ENCODE measurements at regions not wholly inside any gene's neighbourhood (a gene's known extent, or its start where the extent isn't known, plus 50 kb on each side); places are given as distances from the start of the nearest gene placed in this dataset.

GRCh38 chr14:41235466-41235865, 371.2 kb upstream of the LRFN5 start:
- Mint-ChIP-seq H3K9me3 (peaks cover 10 to 13% of the 10 kb centered on the region in 2 donors), H3K4me1 (no peaks in the 10 kb centered on the region), H3K27me3 (ENCODE audit: low read depth in 2 of 2) (no peaks in the 10 kb centered on the region), H3K36me3 (no peaks in the 10 kb centered on the region), H3K4me3 (no peak overlapping the region), H3K27ac (no peak overlapping the region)
- H3K27me3 ChIP-seq (ENCODE audit: control insufficient read depth, insufficient read depth, low read length) = no peaks in the 10 kb centered on the region
- DNase-seq = no peak
- peaks cover 16% of the 10 kb centered on the region for H3K9me3 ChIP-seq (ENCODE audit: control insufficient read depth, insufficient read depth, low read length)
- no peak overlapping the region for H3K4me3 ChIP-seq (ENCODE audit: low read length)
- whole genome bisulfite sequencing (ENCODE audit: insufficient coverage) = 86% methylated on average over 5 of the region's 5 CpGs
- H3K36me3 ChIP-seq (ENCODE audit: control insufficient read depth, insufficient read depth, low read length) = no peaks in the 10 kb centered on the region
- no peaks in the 10 kb centered on the region for H3K4me1 ChIP-seq (ENCODE audit: control insufficient read depth, insufficient read depth, low read length)
- TF ChIP-seq, protein P1, sequence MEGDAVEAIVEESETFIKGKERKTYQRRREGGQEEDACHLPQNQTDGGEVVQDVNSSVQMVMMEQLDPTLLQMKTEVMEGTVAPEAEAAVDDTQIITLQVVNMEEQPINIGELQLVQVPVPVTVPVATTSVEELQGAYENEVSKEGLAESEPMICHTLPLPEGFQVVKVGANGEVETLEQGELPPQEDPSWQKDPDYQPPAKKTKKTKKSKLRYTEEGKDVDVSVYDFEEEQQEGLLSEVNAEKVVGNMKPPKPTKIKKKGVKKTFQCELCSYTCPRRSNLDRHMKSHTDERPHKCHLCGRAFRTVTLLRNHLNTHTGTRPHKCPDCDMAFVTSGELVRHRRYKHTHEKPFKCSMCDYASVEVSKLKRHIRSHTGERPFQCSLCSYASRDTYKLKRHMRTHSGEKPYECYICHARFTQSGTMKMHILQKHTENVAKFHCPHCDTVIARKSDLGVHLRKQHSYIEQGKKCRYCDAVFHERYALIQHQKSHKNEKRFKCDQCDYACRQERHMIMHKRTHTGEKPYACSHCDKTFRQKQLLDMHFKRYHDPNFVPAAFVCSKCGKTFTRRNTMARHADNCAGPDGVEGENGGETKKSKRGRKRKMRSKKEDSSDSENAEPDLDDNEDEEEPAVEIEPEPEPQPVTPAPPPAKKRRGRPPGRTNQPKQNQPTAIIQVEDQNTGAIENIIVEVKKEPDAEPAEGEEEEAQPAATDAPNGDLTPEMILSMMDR (IDR thresholded peaks at IDR 0.05) = no peak
- intact Hi-C loops (cut with micrococcal nuclease) = no loop called here
- H3K27ac ChIP-seq (ENCODE audit: low read length) = no peak overlapping the region
- no peak for ATAC-seq

GRCh38 chr14:41230683-41231082, 376.0 kb upstream of the LRFN5 start:
- Mint-ChIP-seq H3K27ac (no peak overlapping the region), H3K27me3 (ENCODE audit: low read depth in 2 of 2) (no peaks in the 10 kb centered on the region), H3K9me3 (peaks cover 8 to 10% of the 10 kb centered on the region in 2 donors), H3K36me3 (peaks cover 6% of the 10 kb centered on the region), H3K4me1 (no peaks in the 10 kb centered on the region), H3K4me3 (no peak overlapping the region)
- intact Hi-C loops (cut with micrococcal nuclease) = no loop called here
- Histone ChIP-seq H3K27me3 (ENCODE audit: control insufficient read depth, insufficient read depth, low read length) (no peaks in the 10 kb centered on the region), H3K36me3 (ENCODE audit: control insufficient read depth, insufficient read depth, low read length) (no peaks in the 10 kb centered on the region), H3K27ac (ENCODE audit: low read length) (no peak overlapping the region), H3K4me3 (ENCODE audit: low read length) (no peak overlapping the region), H3K4me1 (ENCODE audit: control insufficient read depth, insufficient read depth, low read length) (no peaks in the 10 kb centered on the region), H3K9me3 (ENCODE audit: control insufficient read depth, insufficient read depth, low read length) (peaks cover 4% of the 10 kb centered on the region)
- no peak for DNase-seq
- ATAC-seq = no peak
- 91% methylated on average over 1 of the region's 2 CpGs for WGBS (ENCODE audit: insufficient coverage)
- TF ChIP-seq, protein P1 (IDR thresholded peaks at IDR 0.05) = no peak

DNA sequence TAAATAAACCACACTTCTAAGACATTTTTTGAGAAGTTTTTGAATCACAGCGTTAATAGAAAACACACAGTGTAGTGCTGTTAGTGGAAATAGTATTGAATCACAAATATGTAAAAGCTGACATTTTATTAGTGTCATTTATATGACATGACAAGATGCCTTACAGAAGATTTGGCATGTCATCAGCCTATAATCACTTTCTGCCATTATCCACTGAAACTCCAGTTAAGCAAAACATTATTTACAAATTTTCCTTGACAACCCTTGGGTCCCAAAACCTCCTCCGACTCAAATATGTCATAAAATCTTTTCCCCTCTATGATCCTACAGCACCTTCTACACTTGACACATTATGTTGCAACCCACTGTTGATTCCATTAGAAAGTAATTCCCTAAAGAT, 376.9 kb upstream of the LRFN5 start:
- no peak for ATAC-seq
- intact Hi-C loops (cut with micrococcal nuclease) = no loop called here
- Mint-ChIP-seq H3K27me3 (ENCODE audit: low read depth in 2 of 2) (no peaks in the 10 kb centered on the region), H3K9me3 (peaks cover 8 to 9% of the 10 kb centered on the region in 2 donors), H3K27ac (no peak overlapping the region), H3K4me3 (no peak overlapping the region), H3K36me3 (peaks cover 6% of the 10 kb centered on the region), H3K4me1 (no peaks in the 10 kb centered on the region)
- DNase-seq = no peak
- Histone ChIP-seq H3K4me1 (ENCODE audit: control insufficient read depth, insufficient read depth, low read length) (no peaks in the 10 kb centered on the region), H3K4me3 (ENCODE audit: low read length) (no peak overlapping the region), H3K9me3 (ENCODE audit: control insufficient read depth, insufficient read depth, low read length) (no peaks in the 10 kb centered on the region), H3K36me3 (ENCODE audit: control insufficient read depth, insufficient read depth, low read length) (no peaks in the 10 kb centered on the region), H3K27me3 (ENCODE audit: control insufficient read depth, insufficient read depth, low read length) (no peaks in the 10 kb centered on the region), H3K27ac (ENCODE audit: low read length) (no peak overlapping the region)
- TF ChIP-seq, protein P1 (IDR thresholded peaks at IDR 0.05) = no peak
- 88% methylated on average over 1 of the region's 2 CpGs for WGBS (ENCODE audit: insufficient coverage)

DNA sequence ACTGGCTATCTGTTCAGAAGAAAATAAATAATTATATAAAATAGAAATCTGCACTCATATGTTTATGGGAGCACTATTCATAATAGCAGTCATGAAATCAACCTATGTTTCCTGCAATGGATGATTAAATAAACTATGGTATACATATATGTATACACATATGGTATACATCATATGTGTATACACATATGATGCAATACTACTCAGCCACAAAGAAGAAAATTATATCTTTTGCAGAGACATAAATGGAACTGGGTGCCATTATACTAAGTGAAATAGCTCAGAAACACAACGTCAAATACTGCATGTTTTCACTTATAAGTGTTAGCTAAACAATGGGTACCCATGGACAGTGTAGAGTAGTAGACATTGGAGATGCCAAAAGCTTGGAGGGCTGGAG, 381.2 kb upstream of the LRFN5 start:
- intact Hi-C loops (cut with micrococcal nuclease) = no loop called here
- TF ChIP-seq, protein P1 (IDR thresholded peaks at IDR 0.05) = no peak
- H3K9me3 Mint-ChIP-seq = peaks cover 7 to 12% of the 10 kb centered on the region in 2 donors
- H3K27me3 ChIP-seq (ENCODE audit: control insufficient read depth, insufficient read depth, low read length) = no peaks in the 10 kb centered on the region
- H3K36me3 Mint-ChIP-seq = peaks cover 6% of the 10 kb centered on the region
- H3K4me1 ChIP-seq (ENCODE audit: control insufficient read depth, insufficient read depth, low read length) = no peaks in the 10 kb centered on the region
- no peak overlapping the region for H3K4me3 Mint-ChIP-seq
- no peak overlapping the region for H3K4me3 ChIP-seq (ENCODE audit: low read length)
- no peak overlapping the region for H3K27ac ChIP-seq (ENCODE audit: low read length)
- no peak overlapping the region for H3K27ac Mint-ChIP-seq
- no peaks in the 10 kb centered on the region for H3K36me3 ChIP-seq (ENCODE audit: control insufficient read depth, insufficient read depth, low read length)
- no peaks in the 10 kb centered on the region for H3K27me3 Mint-ChIP-seq (ENCODE audit: low read depth in 2 of 2)
- WGBS (ENCODE audit: insufficient coverage) = 91% methylated on average over 1 of the region's 1 CpG
- ATAC-seq (no peak), DNase-seq (no peak)
- no peaks in the 10 kb centered on the region for H3K4me1 Mint-ChIP-seq
- no peaks in the 10 kb centered on the region for H3K9me3 ChIP-seq (ENCODE audit: control insufficient read depth, insufficient read depth, low read length)
